Erythroblast (primary cell): ENCODE measurements at regions not wholly inside any gene's neighbourhood (a gene's known extent, or its start where the extent isn't known, plus 50 kb on each side); places are given as distances from the start of the nearest gene placed in this dataset.

Experiments used
- DNase-seq, 2 experiments: peaks; one replicate each; lab custom pipeline; 2025; lab: John Stamatoyannopoulos, UW
- GATA1 ChIP-seq: IDR thresholded peaks from 2 replicates; pipeline ENCODE4 v1.6.1; 2011; ENCODE audit warnings: low read depth, mild to moderate bottlenecking, control low read depth, low read length, moderate library complexity
- POLR2A ChIP-seq: IDR thresholded peaks from 2 replicates; pipeline ENCODE4 v1.6.1; 2011; ENCODE audit warnings: mild to moderate bottlenecking, low read length

- TF ChIP-seq GATA1 (no peak), POLR2A (no peak)
Observed at GRCh38 chr4:152087335-152087734, 326.5 kb upstream of the GATB start.

GRCh38 chr4:152085657-152086056 is 324.9 kb upstream of the GATB start:
- TF ChIP-seq POLR2A = no peak
- no peak for TF ChIP-seq GATA1
- DNase-seq = no peak

More at GRCh38 chr4:152087335-152087734, 326.5 kb upstream of the GATB start:
- no peak for DNase-seq

GRCh38 chr4:152083338-152083737 is 322.5 kb upstream of the GATB start:
- no peak for DNase-seq
- TF ChIP-seq POLR2A = no peak
- TF ChIP-seq GATA1 = no peak

GRCh38 chr4:152081024-152081423 is 320.2 kb upstream of the GATB start:
- TF ChIP-seq POLR2A = no peak
- no peak for TF ChIP-seq GATA1
- DNase-seq = no peak

- no peak for DNase-seq
- TF ChIP-seq GATA1 (no peak), POLR2A (no peak)
Observed at GRCh38 chr4:152079543-152080293, 318.9 kb upstream of the GATB start.

GRCh38 chr4:152079079-152079478 is 318.3 kb upstream of the GATB start:
- TF ChIP-seq POLR2A = no peak
- no peak for DNase-seq

- no peak for TF ChIP-seq POLR2A
- TF ChIP-seq GATA1 = no peak
- no peak for DNase-seq
Observed at GRCh38 chr4:152077582-152077981, 316.8 kb upstream of the GATB start.

GRCh38 chr4:152075253-152075928 is 314.6 kb upstream of the GATB start:
- DNase-seq = no peak
- TF ChIP-seq POLR2A (no peak), GATA1 (no peak)

- TF ChIP-seq GATA1 (no peak), POLR2A (no peak)
- no peak for DNase-seq
Observed at GRCh38 chr4:152074573-152074972, 313.8 kb upstream of the GATB start.

- no peak for DNase-seq
- TF ChIP-seq GATA1 (no peak), POLR2A (no peak)
Observed at GRCh38 chr4:152074088-152074437, 313.3 kb upstream of the GATB start.

- DNase-seq = no peak
- TF ChIP-seq POLR2A (no peak), GATA1 (no peak)
Observed at GRCh38 chr4:152073351-152074087, 312.7 kb upstream of the GATB start.

GRCh38 chr4:152072906-152073305 is 312.1 kb upstream of the GATB start:
- TF ChIP-seq POLR2A (no peak), GATA1 (no peak)
- no peak for DNase-seq

- no peak for DNase-seq
- TF ChIP-seq GATA1 (no peak), POLR2A (no peak)
Observed at GRCh38 chr4:152072001-152072485, 311.2 kb upstream of the GATB start.

- no peak for TF ChIP-seq GATA1
- no peak for TF ChIP-seq POLR2A
- no peak for DNase-seq
Observed at GRCh38 chr4:152070854-152071253, 310.0 kb upstream of the GATB start.

GRCh38 chr4:152068866-152069265 is 308.1 kb upstream of the GATB start:
- no peak for TF ChIP-seq GATA1
- no peak for TF ChIP-seq POLR2A
- no peak for DNase-seq
